ENCODE measurements at regions not wholly inside any gene's neighbourhood (a gene's known extent, or its start where the extent isn't known, plus 50 kb on each side); places are given as distances from the start of the nearest gene placed in this dataset.

GRCh38 chr10:123570898-123571515, 95.1 kb upstream of the GPR26 start:
- no peaks in the 10 kb centered on the region for H3K9me1 ChIP-seq (replicated peaks; ENCODE audit: control insufficient read depth, extremely low read depth, insufficient read depth, low read length)
- DNase-seq (ENCODE audit: low read depth, low spot score) (no peak), FAIRE-seq (no peak)
- BruUV-seq (replicated peaks): no TSS peak
- no peaks in the 10 kb centered on the region for H3K36me3 ChIP-seq (ENCODE audit: control insufficient read depth in 2 of 2, extremely low read depth in 1 of 2, insufficient read depth in 2 of 2, low read length in 2 of 2)
- no peaks in the 10 kb centered on the region for H3K27me3 ChIP-seq (ENCODE audit: control insufficient read depth in 2 of 2, insufficient read depth in 2 of 2, low read length in 2 of 2)
- H4K20me1 ChIP-seq (replicated peaks; ENCODE audit: control insufficient read depth, extremely low read depth, insufficient read depth, low read length): no peaks in the 10 kb centered on the region
- no peak overlapping the region for H2AFZ ChIP-seq (ENCODE audit: low read depth, low read length)
- no peak overlapping the region for H3K4me2 ChIP-seq (ENCODE audit: insufficient read depth, low read length)
- ChIA-PET POLR2A (no interaction called here), CTCF (interaction anchor here (0.6 kb wide), 1 partner anchor 1286 kb away, joined by 5 read pairs; no protein-coding TSS in a partner anchor)
- intact Hi-C loops (cut with micrococcal nuclease): no loop called here
- dilution Hi-C loops (cut with MboI; ENCODE audit: extremely low pct_ligation_motif_present, low sequenced_read_pairs): no loop called here
- no peak overlapping the region for H3K4me3 ChIP-seq (replicated peaks in 1 of 3; ENCODE audit: insufficient read depth in 1 of 3, low read depth in 1 of 3, low read length in 3 of 3)
- H3K9me3 ChIP-seq (replicated peaks; ENCODE audit: control insufficient read depth, insufficient read depth, low read length): no peaks in the 10 kb centered on the region
- no peak overlapping the region for H3K9ac ChIP-seq (replicated peaks; ENCODE audit: extremely low read depth, insufficient read depth, low read length)
- H3K27ac ChIP-seq (ENCODE audit: insufficient read depth, low read depth, low read length): no peak overlapping the region
- TF ChIP-seq POLR2AphosphoS5 (IDR thresholded peaks at IDR 0.05; ENCODE audit: insufficient read depth, low read depth, low read length) (no peak), JUN (IDR thresholded peaks at IDR 0.05; ENCODE audit: borderline replicate concordance, insufficient read depth, insufficient read length, low read depth) (no peak), POLR2A (IDR thresholded peaks at IDR 0.05; ENCODE audit: low read depth, low read length) (no peak), EZH2 (IDR thresholded peaks at IDR 0.05; ENCODE audit: borderline replicate concordance, low read depth, low read length, severe bottlenecking) (no peak), MYC (IDR thresholded peaks at IDR 0.05; ENCODE audit: low read depth, low read length) (no peak), GATA2 (IDR thresholded peaks at IDR 0.05; ENCODE audit: insufficient read depth, insufficient read length, low read depth, low read length) (no peak), CTCF (IDR thresholded peaks at IDR 0.05; ENCODE audit: extremely low read depth in 1 of 2, insufficient read depth in 1 of 2, low read depth in 1 of 2, low read length in 2 of 2) (no peak), MAX (IDR thresholded peaks at IDR 0.05; ENCODE audit: insufficient read depth, insufficient read length) (no peak), FOS (IDR thresholded peaks at IDR 0.05; ENCODE audit: borderline replicate concordance, insufficient read depth, low read length) (no peak)
- H3K79me2 ChIP-seq (ENCODE audit: control insufficient read depth, insufficient read depth, low read length): no peaks in the 10 kb centered on the region
- H3K4me1 ChIP-seq (ENCODE audit: control insufficient read depth, extremely low read depth, insufficient read depth, low read length): no peaks in the 10 kb centered on the region
